GM12891 (cell line): ENCODE measurements at regions not wholly inside any gene's neighbourhood (a gene's known extent, or its start where the extent isn't known, plus 50 kb on each side); places are given as distances from the start of the nearest gene placed in this dataset.

Experiments
- PAX5 ChIP-seq: IDR thresholded peaks from 2 replicates; pipeline ENCODE4 v1.6.1; 2011; ENCODE audit warnings: low read length, moderate library complexity, mild to moderate bottlenecking; ENCODE audit not compliant: insufficient read depth, severe bottlenecking
- POLR2A ChIP-seq: IDR thresholded peaks from 2 replicates; pipeline ENCODE4 v1.6.1; 2011; ENCODE audit warnings: low read depth, low read length, control low read depth
- POLR2AphosphoS5 ChIP-seq: IDR thresholded peaks from 2 replicates; pipeline ENCODE4 v1.6.1; 2011; ENCODE audit warnings: low read depth, low read length, control low read depth

GRCh38 chr7:135731-136645, 56.4 kb upstream of the FAM20C start:
- TF ChIP-seq POLR2A (no peak), POLR2AphosphoS5 (no peak), PAX5 (no peak)
